VCaP (cell line): ENCODE measurements at regions not wholly inside any gene's neighbourhood (a gene's known extent, or its start where the extent isn't known, plus 50 kb on each side); places are given as distances from the start of the nearest gene placed in this dataset.
"Not testable (repeated sequence)": the region's sequence is repeated elsewhere in the genome, so short reads cannot be mapped to it uniquely, and the experiment has no call there.

Source experiments
- H3K27ac ChIP-seq: fragments of 450-650 bp; 2 replicates; pipeline ENCODE4 v1.5.1; 2017
- TF ChIP-seq, protein P1 (sequence below): fragments of 450-650 bp; conservative IDR thresholded peaks from 2 replicates; pipeline ENCODE4 v1.5.1; 2017; ENCODE audit warnings: mild to moderate bottlenecking, moderate library complexity

DNA sequence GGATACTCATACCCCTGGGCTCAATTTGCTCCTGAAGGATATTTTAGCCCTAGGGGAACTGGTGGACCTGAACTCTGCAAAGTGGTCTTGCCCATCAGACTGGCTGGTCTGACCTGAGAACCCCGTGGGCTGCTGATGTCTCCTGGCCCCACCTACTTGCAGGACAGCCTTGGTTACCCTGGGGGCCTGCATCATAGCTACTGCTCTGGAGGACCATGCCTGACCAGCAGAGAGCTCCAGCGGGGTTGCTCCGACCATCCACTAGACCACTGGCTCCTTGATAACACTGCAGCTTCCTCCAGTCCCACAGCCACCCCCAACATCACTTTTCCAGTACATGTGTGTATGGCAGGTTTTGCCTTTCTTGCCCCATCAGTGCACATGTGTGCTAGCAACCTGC lies 331.6 kb upstream of the BRINP3 start:
- TF ChIP-seq, protein P1, sequence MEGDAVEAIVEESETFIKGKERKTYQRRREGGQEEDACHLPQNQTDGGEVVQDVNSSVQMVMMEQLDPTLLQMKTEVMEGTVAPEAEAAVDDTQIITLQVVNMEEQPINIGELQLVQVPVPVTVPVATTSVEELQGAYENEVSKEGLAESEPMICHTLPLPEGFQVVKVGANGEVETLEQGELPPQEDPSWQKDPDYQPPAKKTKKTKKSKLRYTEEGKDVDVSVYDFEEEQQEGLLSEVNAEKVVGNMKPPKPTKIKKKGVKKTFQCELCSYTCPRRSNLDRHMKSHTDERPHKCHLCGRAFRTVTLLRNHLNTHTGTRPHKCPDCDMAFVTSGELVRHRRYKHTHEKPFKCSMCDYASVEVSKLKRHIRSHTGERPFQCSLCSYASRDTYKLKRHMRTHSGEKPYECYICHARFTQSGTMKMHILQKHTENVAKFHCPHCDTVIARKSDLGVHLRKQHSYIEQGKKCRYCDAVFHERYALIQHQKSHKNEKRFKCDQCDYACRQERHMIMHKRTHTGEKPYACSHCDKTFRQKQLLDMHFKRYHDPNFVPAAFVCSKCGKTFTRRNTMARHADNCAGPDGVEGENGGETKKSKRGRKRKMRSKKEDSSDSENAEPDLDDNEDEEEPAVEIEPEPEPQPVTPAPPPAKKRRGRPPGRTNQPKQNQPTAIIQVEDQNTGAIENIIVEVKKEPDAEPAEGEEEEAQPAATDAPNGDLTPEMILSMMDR = no peak
- H3K27ac ChIP-seq = no peak overlapping the region

DNA sequence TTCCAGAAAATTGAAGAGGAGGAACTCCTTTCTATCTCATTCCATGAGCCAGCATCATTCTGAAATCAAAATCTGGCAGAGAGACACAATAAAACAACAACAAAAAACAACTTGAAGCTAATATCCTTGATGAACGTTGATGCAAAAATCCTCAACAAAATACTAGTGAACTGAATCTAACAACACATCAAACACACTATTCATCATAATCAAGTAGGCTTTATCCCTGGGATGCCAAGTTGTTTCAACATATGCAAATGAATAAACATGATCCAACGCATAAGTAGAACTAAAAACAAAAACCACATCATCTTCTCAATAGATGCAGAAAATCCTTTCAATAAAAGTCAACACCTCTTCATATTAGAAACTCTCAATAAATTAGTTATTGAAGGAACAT lies 335.3 kb upstream of the BRINP3 start:
- TF ChIP-seq, protein P1 = no peak
- no peak overlapping the region for H3K27ac ChIP-seq

DNA sequence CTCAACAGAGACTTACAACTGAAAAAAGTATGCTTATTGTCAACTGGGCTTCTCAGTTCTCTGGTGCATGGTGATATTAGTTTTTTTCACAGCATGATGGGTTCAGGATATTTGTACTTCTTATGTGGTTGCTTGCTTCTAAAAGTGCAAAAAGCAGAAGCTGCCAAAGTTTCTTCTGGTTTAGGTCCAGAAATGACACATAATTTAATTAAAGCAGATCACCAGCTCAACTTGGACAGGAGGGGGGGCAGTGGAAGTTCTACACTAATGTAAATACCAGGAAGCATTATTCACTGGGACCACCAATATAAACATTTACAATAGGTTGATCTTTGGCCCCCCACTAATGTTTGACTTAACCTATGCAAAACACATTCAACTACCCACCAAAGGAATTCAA lies 354.8 kb upstream of the BRINP3 start:
- no peak overlapping the region for H3K27ac ChIP-seq
- TF ChIP-seq, protein P1 = no peak

DNA sequence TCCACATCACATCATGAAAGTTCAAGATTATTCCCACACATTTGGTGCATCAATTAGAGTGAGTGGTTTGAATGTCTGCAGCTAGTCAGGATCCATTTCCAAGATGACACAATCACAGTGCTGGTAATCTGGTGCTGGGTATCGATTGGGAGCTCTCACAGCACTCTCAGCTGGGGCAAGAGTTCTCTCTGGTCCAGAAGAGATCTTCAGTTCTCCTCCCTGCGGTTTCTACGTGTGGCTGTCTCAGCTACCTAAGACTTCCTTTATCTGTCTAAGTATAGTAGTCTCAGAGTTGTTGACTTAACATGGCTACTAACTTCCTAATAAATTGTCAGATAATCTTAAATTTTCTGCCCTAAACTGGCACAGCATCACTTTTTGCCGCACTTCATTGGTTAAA lies 358.0 kb upstream of the BRINP3 start:
- H3K27ac ChIP-seq = no peak overlapping the region
- TF ChIP-seq, protein P1 = no peak

DNA sequence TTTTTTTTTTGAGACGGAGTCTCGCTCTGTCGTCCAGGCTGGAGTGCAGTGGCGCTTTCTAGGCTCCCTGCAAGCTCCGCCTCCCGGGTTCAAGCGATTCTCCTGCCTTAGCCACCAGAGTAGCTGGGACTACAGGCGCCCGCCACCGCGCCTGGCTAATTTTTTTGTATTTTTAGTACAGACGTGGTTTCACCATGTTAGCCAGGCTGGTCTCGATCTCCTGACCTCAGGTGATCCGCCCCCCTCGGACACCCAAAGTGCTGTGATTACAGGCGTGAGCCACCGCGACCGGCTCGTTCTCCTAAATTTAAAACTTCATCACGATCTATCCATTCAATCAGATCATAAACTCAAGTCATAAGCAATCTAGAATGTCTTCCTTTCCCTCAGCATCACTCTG lies 359.5 kb upstream of the BRINP3 start:
- H3K27ac ChIP-seq = not testable (repeated sequence)

DNA sequence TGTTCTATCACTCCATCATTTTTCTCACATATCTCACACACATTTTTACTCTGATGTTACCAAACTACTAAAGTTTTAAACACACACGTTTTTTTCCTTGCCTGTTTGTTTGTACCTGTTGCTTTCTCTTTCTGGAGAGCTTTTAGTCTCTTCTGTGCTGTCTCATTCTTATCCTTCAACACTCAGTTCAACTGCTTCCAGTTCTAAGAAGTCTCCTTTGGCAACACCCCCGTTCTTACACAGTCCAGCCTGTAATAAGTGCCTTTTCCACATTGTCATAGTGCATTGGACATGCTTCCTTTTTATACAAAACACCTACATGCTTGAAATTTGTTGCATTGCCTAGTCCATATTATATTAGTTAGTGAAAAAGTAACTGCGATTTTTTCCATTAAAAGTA lies 360.2 kb upstream of the BRINP3 start:
- TF ChIP-seq, protein P1 = no peak
- no peak overlapping the region for H3K27ac ChIP-seq

DNA sequence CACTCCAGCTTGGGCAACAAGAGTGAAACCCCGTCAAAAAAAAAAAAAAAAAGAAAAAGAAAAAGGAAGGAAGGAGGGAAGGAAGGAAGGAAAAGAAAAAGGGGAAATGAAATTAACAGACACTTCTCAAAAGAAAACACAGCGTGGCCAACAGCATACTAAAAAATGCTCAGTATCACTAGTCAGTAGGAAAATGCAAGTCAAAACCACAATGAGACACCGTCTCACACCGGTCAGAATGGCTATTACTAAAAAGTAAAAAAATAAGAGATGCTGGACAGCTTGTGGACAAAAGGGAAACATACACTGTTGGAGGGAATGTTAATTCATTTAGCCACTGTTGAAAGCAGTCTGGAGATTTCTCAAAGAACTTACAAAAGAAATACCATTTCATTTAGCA lies 369.5 kb upstream of the BRINP3 start:
- no peak overlapping the region for H3K27ac ChIP-seq
- TF ChIP-seq, protein P1 = no peak

DNA sequence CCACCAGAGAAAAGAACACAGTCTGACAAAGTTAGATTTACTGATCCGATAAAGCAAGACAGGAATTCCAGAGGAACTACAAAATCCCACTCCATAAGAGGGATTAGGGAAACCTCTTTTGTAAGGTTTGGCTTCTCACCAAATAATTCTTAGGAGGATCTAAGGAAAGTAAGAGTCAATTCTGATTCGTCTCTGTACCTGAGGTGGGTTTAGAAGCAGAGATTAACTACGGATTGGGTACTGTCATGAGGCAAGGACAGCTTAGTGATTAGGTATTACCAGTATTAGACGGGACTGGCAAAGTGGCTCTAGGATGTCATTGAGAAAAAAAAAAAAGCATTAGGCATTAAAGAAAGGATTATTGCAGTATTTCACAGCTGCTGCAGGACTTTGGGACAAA lies 371.7 kb upstream of the BRINP3 start:
- TF ChIP-seq, protein P1 = no peak
- H3K27ac ChIP-seq = no peak overlapping the region
